HS-5 (cell line): ENCODE measurements at regions not wholly inside any gene's neighbourhood (a gene's known extent, or its start where the extent isn't known, plus 50 kb on each side); places are given as distances from the start of the nearest gene placed in this dataset.

ENCODE experiments used
- DNase-seq: peaks from one replicate; pipeline ENCODE4 v3.0.0-alpha.2; 2012; ENCODE audit warnings: low read depth

DNA sequence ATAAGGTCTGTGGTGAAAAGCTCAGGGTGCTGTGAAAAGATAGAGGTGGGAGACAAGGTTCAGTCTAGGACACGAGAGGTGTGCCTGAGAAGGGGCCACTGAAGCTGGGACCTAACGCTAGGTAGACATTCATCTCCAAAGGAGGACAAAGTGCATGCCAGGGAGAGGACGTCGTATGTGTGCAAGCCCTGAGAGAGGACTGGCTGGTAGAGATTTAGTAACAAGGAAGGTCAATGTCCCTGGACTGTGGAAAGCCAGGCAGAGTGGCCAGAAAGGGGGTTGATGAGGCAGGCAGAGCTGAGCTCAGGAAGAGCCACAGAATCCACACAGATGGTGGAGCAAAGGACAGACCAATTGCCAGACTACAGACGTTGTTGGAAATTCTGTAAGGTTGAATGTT, 817.6 kb downstream of the CCSER2 start:
- DNase-seq = no peak

- no peak for DNase-seq
Observed at GRCh38 chr10:85147346-85148250, 819.2 kb downstream of the CCSER2 start.

GRCh38 chr10:85148693-85149640, 820.6 kb downstream of the CCSER2 start:
- no peak for DNase-seq

DNA sequence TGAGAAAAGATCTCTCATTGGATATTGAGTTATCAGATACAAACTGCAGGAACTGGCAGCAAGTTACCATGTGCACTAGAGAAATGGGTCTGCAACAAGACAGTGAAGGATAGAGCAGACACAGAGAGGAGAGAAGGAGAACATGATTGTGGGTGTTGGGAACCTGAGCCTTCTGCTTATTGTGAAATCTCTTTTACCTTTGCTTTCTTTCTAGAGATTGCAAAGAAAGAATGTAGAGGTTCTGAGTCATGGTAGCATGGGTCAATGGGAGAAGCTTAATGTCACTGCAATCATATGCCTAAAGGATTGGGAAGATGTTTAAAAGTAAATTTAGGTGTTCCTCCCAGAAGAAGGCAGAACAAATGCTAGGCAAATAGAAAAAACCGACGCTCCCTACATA, 821.4 kb downstream of the CCSER2 start:
- DNase-seq = no peak

- no peak for DNase-seq
Observed at GRCh38 chr10:85151506-85151905, 823.1 kb downstream of the CCSER2 start.

- no peak for DNase-seq
Observed at GRCh38 chr10:85152496-85152895, 824.1 kb downstream of the CCSER2 start.

- DNase-seq = no peak
Observed at GRCh38 chr10:85152911-85153310, 824.5 kb downstream of the CCSER2 start.

- no peak for DNase-seq
Observed at GRCh38 chr10:85157206-85157605, 828.8 kb downstream of the CCSER2 start.

DNA sequence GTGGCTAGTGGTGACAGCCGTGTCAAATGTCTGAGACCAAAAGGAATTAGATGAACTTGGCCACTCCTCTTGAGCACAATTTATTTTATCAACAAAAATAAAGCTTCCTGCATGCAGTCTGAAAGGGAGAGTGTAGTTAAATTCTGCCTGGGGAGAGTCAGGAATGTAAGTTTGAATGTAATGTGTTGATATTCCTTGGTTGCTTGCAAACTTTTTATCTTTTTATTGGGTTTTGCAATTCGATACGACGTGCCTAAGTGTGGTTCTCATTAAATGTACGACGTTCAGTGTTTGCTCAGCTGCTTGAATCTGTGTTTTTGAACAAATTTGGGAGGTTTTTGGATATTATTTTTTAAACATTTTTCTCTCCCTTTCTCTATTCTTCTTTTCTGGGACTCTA, 839.9 kb downstream of the CCSER2 start:
- no peak for DNase-seq

DNA sequence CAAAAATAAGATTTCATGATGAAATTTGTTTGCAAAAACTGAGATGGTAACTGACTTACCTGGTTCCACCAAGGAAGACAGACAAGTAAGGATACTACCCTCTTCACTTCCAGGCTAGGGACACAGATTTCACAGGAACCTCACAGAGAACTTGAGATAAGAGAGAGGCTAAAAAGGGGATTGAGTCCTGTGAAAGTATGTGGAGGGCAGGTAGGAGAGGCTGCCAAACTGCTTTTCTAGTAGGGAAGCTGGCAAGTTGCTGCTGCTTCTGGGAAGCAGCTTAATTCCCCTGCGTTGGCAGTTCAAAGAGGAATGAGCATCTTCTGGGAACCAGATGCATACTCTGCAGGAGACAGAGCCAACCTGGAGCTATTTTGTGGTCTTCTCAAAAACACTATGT, 841.6 kb downstream of the CCSER2 start:
- no peak for DNase-seq

DNA sequence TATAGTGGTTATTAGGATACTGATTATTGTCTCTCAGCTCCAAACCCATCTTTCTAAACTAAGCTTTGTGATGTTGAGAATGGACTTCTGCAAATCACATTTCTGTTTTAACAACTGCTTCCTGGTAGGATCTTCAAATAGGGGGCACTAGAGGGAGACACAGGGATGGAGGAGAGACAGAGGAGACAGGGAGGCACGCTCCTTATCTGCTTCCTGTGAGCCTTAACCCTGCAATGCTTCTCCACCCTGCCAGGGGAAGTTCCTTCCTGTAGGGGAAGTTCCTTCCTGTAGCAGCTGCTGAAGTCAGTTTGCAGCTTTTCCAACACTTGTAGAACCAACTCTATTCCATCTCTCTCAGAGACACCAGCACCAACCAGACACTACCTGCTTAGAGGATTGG, 847.2 kb downstream of the CCSER2 start:
- no peak for DNase-seq

DNA sequence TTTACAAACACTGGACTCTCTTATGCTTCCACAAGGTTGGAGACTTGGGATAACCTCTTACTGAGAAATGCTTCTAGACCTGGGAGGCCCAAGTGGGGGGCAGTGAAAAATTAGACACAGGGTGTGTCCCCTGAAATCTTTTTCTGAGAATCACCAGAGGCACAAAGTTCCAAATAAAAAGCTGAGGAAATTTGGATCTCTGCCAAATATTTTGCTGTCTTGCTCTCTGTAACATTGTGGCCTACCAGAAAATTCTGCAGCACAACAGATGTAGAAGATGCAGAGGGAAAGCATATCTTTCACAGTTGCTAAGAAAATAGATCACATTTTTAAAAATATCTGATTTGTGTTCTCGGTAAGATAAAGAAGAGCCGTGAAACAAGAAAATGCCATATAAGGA, 849.4 kb downstream of the CCSER2 start:
- no peak for DNase-seq

DNA sequence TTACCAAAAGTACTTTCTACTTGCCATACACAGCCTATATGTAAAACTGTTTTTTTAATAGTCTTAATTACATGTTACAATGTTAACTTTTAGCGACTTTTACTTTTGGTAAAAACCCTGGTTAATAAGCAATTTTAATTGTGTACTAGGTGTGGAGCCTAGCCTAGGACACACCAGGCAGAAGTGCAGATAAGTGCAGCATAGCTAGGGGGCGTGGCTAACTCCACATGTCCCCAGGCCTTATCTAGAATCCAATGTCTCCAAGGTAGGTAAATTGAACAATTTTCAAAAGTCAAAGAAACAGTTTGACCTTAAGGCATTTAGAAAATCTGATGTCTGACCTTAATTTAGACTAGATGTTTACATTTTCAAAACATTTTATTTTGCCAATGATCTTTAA, 858.7 kb downstream of the CCSER2 start:
- no peak for DNase-seq

DNA sequence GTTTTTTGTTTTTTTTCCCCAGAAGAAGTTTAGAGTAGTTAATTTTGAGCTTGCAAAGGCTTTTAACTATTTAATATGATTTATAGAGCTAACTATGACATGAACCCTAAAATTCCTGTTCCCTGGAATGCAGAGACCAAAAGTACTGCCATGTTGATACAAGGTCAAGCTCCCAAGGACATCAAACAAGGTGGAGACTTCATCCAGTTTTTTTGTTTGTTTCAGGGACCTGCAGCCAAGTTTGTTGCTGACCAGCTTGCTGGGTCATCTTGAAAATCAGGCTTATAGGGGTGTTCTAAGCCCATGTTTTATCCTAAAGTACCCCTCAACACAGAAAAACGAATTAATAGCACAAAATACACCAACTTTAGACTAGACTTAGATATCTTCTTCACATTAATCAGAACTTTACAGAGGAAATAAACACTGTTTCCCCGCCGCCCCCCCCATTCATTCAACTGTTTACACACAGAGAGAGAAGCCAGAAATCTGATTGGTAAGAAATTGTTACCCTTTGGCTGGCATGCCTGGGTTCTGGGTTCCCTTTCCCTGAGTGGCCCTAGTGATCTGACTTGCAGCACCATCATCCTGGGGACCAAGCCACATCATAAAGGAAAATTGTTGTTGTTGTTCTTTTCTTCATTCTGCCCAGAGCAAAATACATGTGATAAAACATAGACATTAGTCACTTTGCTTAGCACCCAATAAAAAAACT, 860.5 kb downstream of the CCSER2 start:
- no peak for DNase-seq

GRCh38 chr10:85193796-85194195, 865.4 kb downstream of the CCSER2 start:
- DNase-seq = no peak

DNA sequence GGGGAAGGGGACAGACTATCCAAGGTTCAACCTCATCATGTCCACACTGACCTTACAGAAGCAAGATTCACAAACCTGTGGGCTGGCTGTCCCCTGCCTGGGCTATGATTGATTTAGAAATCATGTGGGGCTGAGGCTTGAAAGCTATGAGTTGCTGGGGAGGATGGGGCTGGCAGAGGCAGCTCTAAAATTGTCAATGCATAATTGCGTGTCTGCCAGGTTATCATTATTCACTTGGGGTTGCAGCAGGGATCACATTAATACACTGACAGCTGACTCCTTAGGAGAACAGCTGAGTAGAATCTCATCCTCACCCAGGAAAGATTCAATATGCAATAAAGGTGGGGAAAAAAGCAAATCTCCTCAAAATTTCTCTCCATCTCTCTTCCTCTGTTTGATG, 866.3 kb downstream of the CCSER2 start:
- DNase-seq = no peak

DNA sequence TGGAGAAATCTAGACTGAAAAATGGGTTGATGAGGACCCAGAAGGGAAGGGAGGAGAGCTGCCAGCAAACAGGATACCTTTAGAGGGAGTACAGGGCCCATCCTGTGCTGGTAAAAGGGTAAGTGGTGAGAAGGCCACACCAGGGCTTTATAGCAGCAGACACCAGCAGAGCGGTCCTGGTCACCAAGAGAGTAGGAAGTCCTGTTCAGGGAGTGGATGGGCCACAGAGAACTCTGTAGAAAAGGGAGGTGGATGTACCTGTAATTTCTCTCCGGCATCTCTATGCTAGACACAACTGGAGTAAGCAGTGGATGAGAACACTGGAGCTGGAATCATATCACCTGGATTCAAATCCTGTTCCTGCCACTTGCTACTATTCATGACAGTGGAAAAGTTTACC, 867.2 kb downstream of the CCSER2 start:
- no peak for DNase-seq

GRCh38 chr10:85204814-85205213, 876.4 kb downstream of the CCSER2 start:
- no peak for DNase-seq

DNA sequence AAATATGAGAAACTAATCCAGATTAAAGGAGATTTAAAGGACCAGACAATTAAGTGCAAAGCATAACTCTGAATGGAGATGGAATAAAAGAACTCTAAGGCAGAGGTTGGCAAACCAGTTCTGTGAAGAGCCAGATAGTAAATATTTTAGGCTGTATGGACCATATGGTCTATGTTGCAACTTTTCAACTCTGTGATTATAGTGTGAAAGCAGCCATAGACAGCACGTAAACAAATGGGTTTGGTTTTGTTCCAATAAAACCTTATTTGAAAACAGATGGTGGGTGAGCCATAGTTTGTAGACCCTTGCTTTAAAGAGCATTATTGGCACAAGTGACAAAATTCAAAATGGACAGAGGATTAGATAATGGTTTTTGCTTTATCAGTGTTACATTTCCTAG, 884.1 kb downstream of the CCSER2 start:
- no peak for DNase-seq

DNA sequence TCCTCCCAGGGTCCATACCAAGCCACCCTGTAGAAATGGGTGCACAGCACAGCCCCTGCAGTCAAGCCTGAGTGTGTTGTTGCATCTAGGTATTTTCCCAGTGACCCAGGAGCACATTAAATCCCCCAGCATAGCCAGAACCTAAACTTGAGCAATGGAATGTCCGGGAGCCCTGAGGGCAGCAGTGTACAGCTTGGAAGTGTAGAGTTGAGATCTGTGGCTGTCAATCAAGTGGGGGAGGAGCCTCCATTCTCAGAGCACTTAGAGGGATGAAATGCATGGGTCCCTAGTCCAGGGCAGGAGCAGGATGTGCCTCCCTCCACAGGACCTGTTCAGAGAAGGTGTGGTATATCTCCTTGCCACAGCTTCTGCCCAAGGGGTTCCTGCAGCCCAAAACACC, 885.1 kb downstream of the CCSER2 start:
- DNase-seq = no peak

DNA sequence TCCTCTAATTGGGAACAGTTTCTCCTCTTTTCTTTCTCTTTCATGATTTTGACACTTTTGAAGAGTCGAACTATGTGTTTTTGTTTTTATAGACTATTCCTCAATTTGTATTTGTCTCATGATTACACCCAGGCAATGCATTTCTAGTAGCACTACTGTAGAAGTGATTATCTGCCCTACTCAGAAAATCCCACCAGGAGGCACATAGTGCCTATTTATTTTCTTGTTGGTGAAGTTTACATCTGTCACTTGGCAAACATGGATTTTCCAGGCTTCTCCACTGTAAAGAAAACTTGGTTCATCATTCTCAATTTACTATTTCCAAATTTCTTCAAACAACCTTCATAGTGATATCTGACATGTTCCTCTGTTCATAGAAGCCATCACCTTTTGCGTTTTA, 893.9 kb downstream of the CCSER2 start:
- DNase-seq = no peak

DNA sequence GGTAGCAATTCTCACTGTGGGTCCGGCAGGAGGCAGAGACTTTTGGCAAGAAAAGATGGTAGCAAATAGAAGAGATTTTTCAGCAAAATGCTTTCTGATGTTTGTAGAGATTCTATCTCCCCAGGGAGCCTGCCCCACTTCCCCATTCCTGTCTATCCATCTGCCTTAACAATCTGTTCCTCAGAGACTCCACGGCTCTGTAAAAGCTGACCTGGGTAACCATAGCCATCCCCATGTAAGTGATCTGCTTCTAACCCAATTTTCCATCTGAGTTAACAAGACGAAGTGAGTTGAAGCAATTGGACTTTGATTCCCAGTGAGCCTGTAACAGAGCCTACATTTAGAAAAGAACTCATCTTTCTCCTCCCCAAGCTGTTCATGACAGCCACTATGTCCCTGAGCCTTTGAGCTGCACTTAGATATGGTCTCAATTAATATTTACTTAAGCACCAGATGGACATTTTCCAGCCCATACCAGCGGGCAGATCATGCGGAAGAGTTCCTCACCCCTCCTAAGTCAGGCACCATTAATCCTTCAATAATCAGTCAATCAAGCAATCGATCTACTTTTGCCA, 896.1 kb downstream of the CCSER2 start:
- DNase-seq = no peak
